ENCODE measurements at regions not wholly inside any gene's neighbourhood (a gene's known extent, or its start where the extent isn't known, plus 50 kb on each side); places are given as distances from the start of the nearest gene placed in this dataset.
A peak's percentile ranks its signal among the peaks of the same experiment; 100 is the strongest.
"Not testable (repeated sequence)": the region's sequence is repeated elsewhere in the genome, so short reads cannot be mapped to it uniquely, and the experiment has no call there.

DNA sequence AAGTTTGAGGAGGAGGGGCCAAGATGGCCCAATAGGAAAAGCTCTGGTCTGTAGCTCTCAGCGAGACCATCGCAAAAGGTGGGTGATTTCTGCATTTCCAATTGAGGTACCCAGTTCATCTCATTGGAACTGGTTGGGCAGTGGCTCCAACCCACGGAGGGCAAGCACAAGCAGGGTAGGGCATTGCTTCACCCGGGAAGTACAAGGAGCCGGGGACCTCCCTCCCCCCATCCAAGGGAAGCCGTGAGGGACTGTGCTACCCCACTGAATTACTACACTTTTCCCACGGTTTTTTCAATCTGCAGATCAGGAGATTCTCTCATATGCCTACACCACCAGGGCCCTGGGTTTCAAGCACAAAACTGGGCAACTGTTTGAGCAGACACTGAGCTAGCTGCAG is 58.0 kb upstream of the EFCAB3 start:
- DNase-seq, result no peak

GRCh38 chr17:62321451-62321850 is 58.9 kb upstream of the EFCAB3 start:
- no peak for DNase-seq

DNA sequence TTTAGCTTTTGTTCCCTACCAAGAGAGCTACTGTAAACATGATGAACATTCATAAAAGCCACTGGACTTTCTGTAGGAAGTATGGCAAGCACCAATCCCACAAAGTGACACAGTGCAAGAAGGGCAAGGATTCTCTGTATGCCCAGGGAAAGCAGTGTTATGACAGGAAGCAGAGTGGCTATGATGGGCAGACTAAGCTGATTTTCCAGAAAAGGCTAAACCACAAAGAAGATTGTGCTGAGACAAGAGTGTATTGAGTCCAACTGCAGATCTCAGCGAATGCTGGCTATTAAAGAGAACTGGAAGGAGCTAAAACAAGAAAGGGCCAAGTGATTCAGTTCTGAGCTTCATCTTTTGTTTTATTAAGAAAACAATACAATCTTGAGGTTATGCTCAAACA is 60.5 kb upstream of the EFCAB3 start:
- no peak for DNase-seq

- no peak for DNase-seq
Measured at GRCh38 chr17:62309396-62309795, 71.0 kb upstream of the EFCAB3 start.

- DNase-seq, result no peak
Measured at GRCh38 chr17:62307196-62307595, 73.2 kb upstream of the EFCAB3 start.

- no peak for DNase-seq
Measured at GRCh38 chr17:62303476-62303875, 76.9 kb upstream of the EFCAB3 start.

GRCh38 chr17:62300697-62301096 is 79.7 kb upstream of the EFCAB3 start:
- DNase-seq, result no peak

DNA sequence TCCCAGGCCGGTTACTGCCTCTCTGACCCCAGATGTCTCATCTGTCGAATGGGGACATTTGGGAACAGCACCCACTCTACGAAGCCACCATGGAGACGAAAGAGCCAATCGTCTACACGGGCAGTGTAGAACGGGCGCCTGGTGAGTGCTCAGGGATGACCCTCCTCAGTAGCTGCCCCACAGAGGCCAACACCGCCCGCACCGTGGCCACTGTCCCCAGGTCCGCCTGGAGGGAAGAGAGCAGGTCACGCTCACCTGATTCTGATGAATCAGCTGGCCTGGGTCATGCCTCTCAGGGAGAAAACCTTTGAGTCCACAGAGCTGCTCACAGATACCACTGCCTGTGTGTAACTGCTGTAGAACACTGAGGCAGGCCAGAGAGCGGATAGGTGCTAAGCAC is 105.1 kb upstream of the EFCAB3 start:
- not testable (repeated sequence) for DNase-seq

GRCh38 chr17:62268361-62268760 is 112.0 kb upstream of the EFCAB3 start:
- DNase-seq, result not testable (repeated sequence)

DNA sequence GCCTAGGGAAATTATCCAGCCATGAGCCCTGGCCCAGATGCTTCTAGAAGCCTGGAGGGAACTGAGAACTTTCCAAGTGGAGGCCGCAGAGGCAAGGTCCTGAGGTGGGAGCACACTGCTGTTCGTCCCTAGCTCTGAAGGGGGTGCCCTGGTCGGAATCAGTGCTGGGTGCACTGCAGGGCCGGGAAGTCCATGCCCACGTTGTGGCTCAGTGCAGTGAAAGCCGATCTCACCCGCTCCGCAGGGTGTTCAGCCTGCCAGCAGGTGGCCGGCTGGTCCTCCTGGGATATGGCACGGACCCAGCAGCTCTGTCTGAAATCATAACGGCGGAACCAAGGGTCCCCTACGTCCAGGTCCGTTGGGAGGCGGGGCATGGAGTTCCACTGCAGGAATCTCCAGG is 115.4 kb upstream of the EFCAB3 start:
- not testable (repeated sequence) for DNase-seq

- not testable (repeated sequence) for DNase-seq
Measured at GRCh38 chr17:62255791-62256190, 124.6 kb upstream of the EFCAB3 start.

DNA sequence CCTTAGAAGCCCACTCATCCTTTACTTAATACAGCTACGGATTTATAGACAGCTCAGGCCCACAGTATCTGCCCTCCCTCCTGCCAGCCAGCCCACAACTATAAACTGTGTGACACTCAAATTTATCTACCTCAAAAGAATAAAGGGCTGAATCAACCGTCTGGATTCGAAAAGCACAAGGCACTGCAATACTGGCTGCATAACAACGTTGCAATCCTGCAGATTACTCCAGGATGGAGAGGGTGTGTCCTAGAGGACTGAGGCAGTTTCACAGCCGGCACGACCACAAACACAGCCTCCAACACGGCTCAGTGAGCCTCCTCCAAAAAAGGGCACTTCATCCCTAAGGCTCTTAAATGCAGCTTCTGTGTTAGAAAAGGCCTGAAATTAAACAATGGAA is 138.3 kb upstream of the EFCAB3 start:
- DNase-seq, result not testable (repeated sequence)

DNA sequence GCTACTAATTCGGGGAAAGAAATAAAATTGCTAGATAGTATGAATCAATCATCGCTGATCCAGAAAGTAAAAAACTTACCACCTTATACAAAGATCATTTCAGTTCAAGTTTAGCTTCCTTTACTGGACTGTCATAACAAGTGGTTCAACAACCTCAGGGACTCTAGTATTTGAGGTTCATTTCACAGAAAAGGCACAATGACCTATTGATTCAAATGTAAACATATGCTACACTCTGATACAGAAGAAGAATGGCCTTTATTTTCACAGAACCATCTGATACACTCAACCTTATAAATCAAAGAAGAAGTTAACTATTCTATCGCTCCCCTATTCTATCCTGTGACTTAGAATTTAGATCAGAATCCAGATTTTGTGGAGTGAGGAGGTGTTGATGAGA is 140.8 kb upstream of the EFCAB3 start:
- not testable (repeated sequence) for DNase-seq

DNA sequence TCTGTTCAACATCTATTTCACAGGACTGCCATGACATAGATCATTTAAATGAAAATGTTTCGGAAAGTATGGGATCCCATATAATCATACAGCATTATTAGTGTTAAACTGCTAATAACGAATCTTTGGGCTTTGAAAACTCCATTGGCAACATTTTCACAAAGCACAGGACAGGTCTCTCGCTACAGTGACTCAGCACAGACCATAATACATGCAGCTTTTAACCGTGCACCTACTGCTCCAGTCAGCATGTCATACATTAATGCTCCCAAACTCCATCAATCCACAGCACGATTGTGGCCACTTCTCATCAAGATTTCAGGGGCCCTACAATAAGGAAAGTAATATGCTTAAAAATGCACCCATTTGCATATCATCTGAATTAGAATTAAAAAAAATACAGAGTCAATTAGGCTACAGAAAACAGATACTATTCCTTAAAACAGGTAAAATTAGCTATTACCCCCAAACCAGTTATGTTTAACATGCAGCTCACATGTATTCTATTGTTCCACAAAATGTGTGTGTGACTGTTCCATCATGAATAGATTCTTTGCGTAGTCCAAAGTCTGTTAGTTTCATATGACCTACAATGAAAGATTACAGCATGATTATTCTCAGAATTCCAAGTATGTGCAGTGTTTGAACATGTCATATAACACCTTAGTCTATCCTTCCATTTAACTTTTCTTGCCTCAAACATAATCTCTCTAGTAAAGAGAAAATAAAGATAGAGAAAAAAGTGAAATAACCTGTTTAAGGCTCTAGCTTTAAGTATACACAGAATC is 141.6 kb upstream of the EFCAB3 start:
- DNase-seq, result not testable (repeated sequence)

DNA sequence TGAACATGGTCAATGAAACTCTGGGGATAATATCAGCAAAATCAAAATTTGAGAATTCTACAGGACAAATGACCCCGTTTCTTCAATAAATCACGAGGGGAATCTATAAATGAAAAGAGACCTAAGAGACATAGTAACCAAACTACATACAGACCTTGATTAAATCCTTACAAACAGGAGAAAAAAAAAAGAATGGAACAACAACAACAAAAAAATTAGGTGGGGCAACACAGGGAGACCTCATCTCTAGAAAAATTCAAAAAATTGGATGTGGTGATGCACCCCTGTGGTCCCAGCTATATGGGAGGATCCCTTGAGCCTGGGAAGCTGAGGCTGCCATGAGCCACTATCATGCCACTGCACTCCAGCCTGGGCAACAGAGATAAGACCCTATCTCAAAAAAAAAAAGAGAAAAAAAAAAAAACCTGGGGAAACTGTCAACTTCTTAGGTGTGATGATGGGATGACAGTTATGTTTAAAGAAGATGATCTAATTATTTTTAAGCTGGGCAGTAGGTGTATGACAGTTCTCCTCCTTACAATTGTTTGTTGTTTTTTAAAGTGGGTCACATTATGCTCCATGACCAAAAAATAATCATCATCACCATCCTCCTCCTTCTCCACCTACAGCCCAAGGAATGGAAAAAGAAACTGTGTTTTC is 146.4 kb upstream of the EFCAB3 start:
- not testable (repeated sequence) for DNase-seq

- not testable (repeated sequence) for DNase-seq
Measured at GRCh38 chr17:62231293-62231692, 149.1 kb upstream of the EFCAB3 start.

- DNase-seq, result not testable (repeated sequence)
Measured at GRCh38 chr17:62226610-62227240, 153.6 kb upstream of the EFCAB3 start.

GRCh38 chr17:62223585-62223984 is 156.8 kb upstream of the EFCAB3 start:
- DNase-seq, result not testable (repeated sequence)

GRCh38 chr17:62219221-62219899 is 154.3 kb upstream of the MED13 start:
- peak in 1 of 2 donors; percentile 56 for DNase-seq

- no peak for DNase-seq
Measured at GRCh38 chr17:62216847-62217246, 151.8 kb upstream of the MED13 start.

GRCh38 chr17:62215891-62216290 is 150.8 kb upstream of the MED13 start:
- DNase-seq, result not testable (repeated sequence)

- no peak for DNase-seq
Measured at GRCh38 chr17:62206550-62206949, 141.5 kb upstream of the MED13 start.

DNA sequence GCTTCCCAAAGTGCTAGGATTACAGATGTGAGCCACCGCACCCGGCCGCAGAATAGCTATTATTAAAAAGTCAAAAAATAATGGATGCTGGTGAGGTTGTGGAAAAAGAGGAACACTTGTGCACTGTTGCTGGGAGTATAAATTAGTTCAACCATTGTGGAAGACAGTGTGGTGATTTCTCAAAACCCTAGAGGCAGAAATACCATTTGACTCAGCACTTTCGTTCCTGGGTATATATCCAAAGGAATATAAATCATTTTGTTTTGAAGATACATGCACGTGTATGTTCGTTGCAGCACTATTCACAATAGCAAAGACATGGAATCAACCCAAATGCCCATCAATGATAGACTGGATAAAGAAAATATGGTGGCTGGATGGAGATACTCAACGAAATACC is 132.1 kb upstream of the MED13 start:
- DNase-seq, result peak; percentile 26 to 64

Data from inflammatory macrophage (primary cell).